HFF-Myc (cell line): ENCODE measurements at regions not wholly inside any gene's neighbourhood (a gene's known extent, or its start where the extent isn't known, plus 50 kb on each side); places are given as distances from the start of the nearest gene placed in this dataset.

Experiments
- DNase-seq: peaks from one replicate; pipeline ENCODE4 v3.0.0-alpha.2; 2011; ENCODE audit warnings: low read depth; ENCODE audit errors: extremely low read depth
- H3K4me3 ChIP-seq: replicated peaks from 2 replicates; pipeline ENCODE4 v1.5.1; 2011; ENCODE audit warnings: low read depth, mild to moderate bottlenecking, control low read depth, low read length
- TF ChIP-seq, protein P1 (sequence below): IDR thresholded peaks from 2 replicates; pipeline ENCODE4 v1.5.1; 2012; ENCODE audit warnings: mild to moderate bottlenecking, low read depth, low read length, control low read depth; ENCODE audit errors: missing control alignments

DNA sequence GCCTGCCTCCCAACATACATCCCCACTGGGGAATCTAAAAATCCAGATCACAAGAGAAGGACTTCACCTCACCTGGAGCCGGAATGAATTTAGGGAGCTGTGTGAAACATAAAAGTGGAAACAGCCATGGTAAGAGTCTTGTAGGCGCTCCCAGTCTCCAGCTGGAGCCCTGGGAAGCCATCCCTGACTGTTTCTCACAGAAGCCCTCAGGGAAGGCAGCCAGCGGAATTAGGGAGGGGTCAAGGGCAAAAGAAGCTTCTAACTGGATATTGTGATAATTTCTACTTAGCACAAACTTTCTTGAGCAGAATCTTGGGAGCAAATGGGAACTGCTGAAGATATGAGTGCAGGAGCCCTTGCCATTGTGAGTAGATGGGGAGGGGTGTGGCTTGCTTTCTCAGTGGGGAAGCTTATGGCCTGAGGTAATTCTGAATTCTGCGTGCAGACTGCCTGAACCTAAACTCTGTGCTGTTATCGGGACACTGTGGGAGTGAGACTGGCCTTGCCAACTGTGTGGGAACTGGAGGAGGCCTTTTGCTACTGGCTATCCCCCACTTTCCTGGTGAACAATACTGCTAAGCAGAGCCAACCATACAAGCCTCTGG, 174.4 kb upstream of the SMC2 start:
- TF ChIP-seq, protein P1, sequence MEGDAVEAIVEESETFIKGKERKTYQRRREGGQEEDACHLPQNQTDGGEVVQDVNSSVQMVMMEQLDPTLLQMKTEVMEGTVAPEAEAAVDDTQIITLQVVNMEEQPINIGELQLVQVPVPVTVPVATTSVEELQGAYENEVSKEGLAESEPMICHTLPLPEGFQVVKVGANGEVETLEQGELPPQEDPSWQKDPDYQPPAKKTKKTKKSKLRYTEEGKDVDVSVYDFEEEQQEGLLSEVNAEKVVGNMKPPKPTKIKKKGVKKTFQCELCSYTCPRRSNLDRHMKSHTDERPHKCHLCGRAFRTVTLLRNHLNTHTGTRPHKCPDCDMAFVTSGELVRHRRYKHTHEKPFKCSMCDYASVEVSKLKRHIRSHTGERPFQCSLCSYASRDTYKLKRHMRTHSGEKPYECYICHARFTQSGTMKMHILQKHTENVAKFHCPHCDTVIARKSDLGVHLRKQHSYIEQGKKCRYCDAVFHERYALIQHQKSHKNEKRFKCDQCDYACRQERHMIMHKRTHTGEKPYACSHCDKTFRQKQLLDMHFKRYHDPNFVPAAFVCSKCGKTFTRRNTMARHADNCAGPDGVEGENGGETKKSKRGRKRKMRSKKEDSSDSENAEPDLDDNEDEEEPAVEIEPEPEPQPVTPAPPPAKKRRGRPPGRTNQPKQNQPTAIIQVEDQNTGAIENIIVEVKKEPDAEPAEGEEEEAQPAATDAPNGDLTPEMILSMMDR: no peak
- H3K4me3 ChIP-seq: no peak overlapping the region
- DNase-seq: no peak

DNA sequence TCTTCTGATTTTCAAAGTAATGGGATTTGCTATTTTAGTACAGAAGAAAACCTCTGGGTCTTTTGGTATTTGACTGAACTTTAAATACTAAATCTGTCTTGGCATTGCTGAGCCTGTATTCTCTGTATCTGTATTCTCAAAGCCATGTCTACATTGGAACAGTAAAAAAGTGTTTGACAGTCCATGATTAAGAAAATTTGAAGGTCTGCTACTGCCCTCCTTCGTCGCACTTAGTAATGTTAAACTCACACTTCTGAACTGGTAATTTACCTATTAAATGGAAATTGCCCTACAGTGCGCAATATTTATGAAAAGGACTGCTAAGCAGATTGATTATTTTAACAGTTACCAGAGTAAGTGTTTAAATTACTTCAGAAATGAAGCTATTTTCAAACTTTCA, 165.7 kb upstream of the SMC2 start:
- H3K4me3 ChIP-seq: no peak overlapping the region
- TF ChIP-seq, protein P1: no peak
- no peak for DNase-seq

DNA sequence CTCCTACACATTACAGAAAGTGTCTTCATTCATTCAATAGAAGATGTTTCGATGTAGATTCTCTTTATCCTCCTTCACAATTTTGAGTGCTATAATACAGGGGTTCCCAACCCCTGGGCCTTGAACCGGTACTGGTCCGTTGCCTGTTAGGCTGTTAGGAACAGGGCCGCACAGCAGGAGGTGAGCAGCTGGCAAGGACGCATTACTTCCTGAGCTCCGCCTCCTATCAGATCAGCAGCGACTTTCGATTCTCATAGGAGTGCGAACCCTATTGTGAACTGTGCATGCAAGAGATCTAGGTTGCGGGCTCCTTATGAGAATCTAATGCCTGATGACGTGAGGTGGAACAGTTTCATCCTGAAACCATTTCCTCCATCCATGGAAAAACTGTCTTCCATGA, 153.0 kb upstream of the SMC2 start:
- TF ChIP-seq, protein P1: no peak
- DNase-seq: no peak

DNA sequence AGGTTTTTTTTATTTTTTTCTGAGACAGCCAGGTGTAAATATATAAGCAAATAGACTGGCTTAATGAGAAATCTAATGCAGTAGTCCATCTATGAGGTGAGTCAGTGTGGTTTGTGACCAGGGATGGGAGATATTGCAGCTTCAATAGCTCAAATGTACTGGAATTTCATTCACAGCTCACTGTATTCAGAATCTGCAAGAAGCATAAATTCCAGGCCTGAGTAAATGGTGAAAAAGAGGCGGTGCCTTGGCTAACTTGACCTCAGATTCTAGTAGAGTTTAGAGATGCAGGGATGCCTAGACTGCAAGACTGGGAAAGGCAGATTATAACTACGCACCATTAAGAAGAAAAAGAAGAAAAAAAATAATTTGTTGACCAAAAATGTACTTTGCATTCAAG, 151.9 kb upstream of the SMC2 start:
- H3K4me3 ChIP-seq: no peak overlapping the region
- TF ChIP-seq, protein P1: no peak
- no peak for DNase-seq

More for the DNA sequence above, 153.0 kb upstream of the SMC2 start:
- H3K4me3 ChIP-seq: no peak overlapping the region

DNA sequence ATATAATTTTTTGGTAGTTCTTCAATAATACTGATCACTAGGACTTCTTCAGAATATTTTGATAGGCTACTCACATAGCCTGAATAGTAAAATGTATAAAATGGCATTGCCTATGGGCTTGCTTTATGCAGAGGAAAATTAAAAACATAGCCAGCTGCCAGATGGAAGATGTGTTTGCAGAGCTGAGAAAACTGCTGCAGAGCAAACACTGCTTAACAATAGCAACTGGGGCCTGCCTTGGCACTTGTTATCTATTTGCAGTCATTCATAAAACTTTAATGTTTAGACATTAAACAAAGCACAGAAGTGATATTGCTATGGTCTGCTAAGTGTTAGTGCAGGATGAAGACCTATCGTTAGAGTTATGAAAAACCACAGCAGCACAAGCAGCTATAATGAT, 151.5 kb upstream of the SMC2 start:
- H3K4me3 ChIP-seq: no peak overlapping the region
- TF ChIP-seq, protein P1: no peak
- DNase-seq: no peak

DNA sequence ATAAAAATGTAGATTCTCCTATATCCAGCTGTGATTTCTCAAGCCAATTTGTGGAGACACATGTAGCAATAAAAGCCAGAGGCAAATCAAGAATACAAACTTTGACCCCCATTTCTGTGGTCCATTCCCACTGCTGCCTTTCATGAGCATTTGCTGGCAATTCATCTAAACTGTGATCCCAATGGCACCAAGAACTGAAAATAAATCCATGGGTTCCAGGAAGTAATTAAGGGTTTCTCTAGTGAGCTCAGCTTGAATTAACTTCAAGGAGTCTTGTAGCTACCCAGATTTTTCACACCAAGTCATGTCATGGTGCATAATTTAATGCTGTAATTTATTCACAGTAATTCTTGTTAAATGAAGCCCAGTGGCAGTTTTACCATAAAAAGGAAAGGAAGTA, 145.0 kb upstream of the SMC2 start:
- DNase-seq: no peak
- TF ChIP-seq, protein P1: no peak
- no peak overlapping the region for H3K4me3 ChIP-seq

DNA sequence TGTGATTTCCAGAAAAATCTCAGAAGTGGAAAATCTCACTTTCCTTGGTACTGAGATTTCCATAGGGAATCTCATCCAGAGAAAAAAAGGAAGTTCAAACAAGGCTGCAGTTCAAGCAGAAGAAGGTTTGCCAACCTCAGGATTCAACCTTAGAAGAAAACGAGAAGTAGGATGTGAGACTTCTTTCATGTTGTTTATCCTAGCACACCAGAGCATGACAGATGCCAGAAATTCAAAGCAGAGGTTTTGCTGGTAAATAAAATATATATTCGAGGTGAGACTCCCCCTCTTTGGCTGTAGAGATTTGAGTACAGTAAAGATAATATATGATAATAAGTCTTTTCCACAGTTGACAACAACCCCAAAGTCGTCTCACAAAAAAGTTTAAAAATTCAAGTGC, 116.9 kb upstream of the SMC2 start:
- TF ChIP-seq, protein P1: no peak
- DNase-seq: no peak
- no peak overlapping the region for H3K4me3 ChIP-seq
